H9 (cell line): ENCODE measurements at regions not wholly inside any gene's neighbourhood (a gene's known extent, or its start where the extent isn't known, plus 50 kb on each side); places are given as distances from the start of the nearest gene placed in this dataset.

Experiments used
- DNase-seq: peaks from one replicate; pipeline ENCODE4 v3.0.0-alpha.2; 2017
- H2AFZ ChIP-seq: one replicate; pipeline ENCODE4 v1.6.1; 2013; ENCODE audit warnings: mild to moderate bottlenecking, low read length, control low read depth, moderate library complexity
- H2AK5ac ChIP-seq: 2 replicates; pipeline ENCODE4 v1.6.1; 2013; ENCODE audit warnings: low read length, control low read depth, mixed read lengths; ENCODE audit not compliant: insufficient read length
- H2BK120ac ChIP-seq: one replicate; pipeline ENCODE4 v1.6.1; 2013; ENCODE audit warnings: low read depth, mild to moderate bottlenecking, low read length, control low read depth, inconsistent platforms; ENCODE audit not compliant: poor library complexity, severe bottlenecking
- H2BK12ac ChIP-seq: 2 replicates; pipeline ENCODE4 v1.6.1; 2013; ENCODE audit warnings: low read length, control low read depth, mixed read lengths, low read depth; ENCODE audit not compliant: insufficient read length
- H2BK15ac ChIP-seq: 2 replicates; pipeline ENCODE4 v1.6.1; 2013; ENCODE audit warnings: low read depth, low read length, control low read depth
- H2BK20ac ChIP-seq: one replicate; pipeline ENCODE4 v1.6.1; 2013; ENCODE audit warnings: low read depth, mild to moderate bottlenecking, low read length, control low read depth, inconsistent platforms; ENCODE audit not compliant: poor library complexity, severe bottlenecking
- H2BK5ac ChIP-seq: 2 replicates; pipeline ENCODE4 v1.6.1; 2013; ENCODE audit warnings: low read length, control low read depth, mixed read lengths; ENCODE audit not compliant: insufficient read length
- H3K14ac ChIP-seq: 2 replicates; pipeline ENCODE4 v1.6.1; 2013; ENCODE audit warnings: low read length, control low read depth; ENCODE audit not compliant: insufficient read depth
- H3K18ac ChIP-seq: 2 replicates; pipeline ENCODE4 v1.6.1; 2013; ENCODE audit warnings: low read depth, mild to moderate bottlenecking, mixed read lengths, low read length, control low read depth; ENCODE audit not compliant: insufficient read length
- H3K23ac ChIP-seq: 2 replicates; pipeline ENCODE4 v1.6.1; 2013; ENCODE audit warnings: low read length, control low read depth, mixed read lengths, low read depth; ENCODE audit not compliant: insufficient read length
- H3K23me2 ChIP-seq: 2 replicates; pipeline ENCODE4 v1.6.1; 2013; ENCODE audit warnings: low read depth, mild to moderate bottlenecking, mixed read lengths, low read length, control low read depth; ENCODE audit not compliant: insufficient read length, poor library complexity, severe bottlenecking
- H3K27ac ChIP-seq: 2 replicates; pipeline ENCODE4 v1.5.1; 2013; ENCODE audit warnings: low read length, control low read depth, mixed read lengths, low read depth; ENCODE audit not compliant: insufficient read length
- H3K27me3 ChIP-seq: 2 replicates; pipeline ENCODE4 v1.6.1; 2013; ENCODE audit warnings: low read length, control low read depth, inconsistent platforms; ENCODE audit not compliant: insufficient read depth
- H3K4ac ChIP-seq: 2 replicates; pipeline ENCODE4 v1.6.1; 2013; ENCODE audit warnings: low read depth, mild to moderate bottlenecking, control low read depth, inconsistent platforms, low read length, moderate library complexity
- H3K4me1 ChIP-seq: 2 replicates; pipeline ENCODE4 v1.6.1; 2013; ENCODE audit warnings: low read length, control low read depth, inconsistent platforms; ENCODE audit not compliant: insufficient read depth
- H3K4me2 ChIP-seq: 2 replicates; pipeline ENCODE4 v1.6.1; 2013; ENCODE audit warnings: low read length, control low read depth, mixed read lengths; ENCODE audit not compliant: insufficient read length, insufficient read depth
- H3K56ac ChIP-seq: 2 replicates; pipeline ENCODE4 v1.6.1; 2013; ENCODE audit warnings: low read depth, mild to moderate bottlenecking, mixed read lengths, low read length, control low read depth; ENCODE audit not compliant: insufficient read length
- H3K79me1 ChIP-seq: 2 replicates; pipeline ENCODE4 v1.6.1; 2013; ENCODE audit warnings: low read depth, mild to moderate bottlenecking, moderate library complexity, low read length, control low read depth, inconsistent platforms; ENCODE audit not compliant: insufficient read depth, poor library complexity, severe bottlenecking
- H3K79me2 ChIP-seq: 2 replicates; pipeline ENCODE4 v1.6.1; 2013; ENCODE audit warnings: low read length, control low read depth, inconsistent platforms; ENCODE audit not compliant: insufficient read depth
- H3K9ac ChIP-seq: 2 replicates; pipeline ENCODE4 v1.6.1; 2013; ENCODE audit warnings: low read length, control low read depth, mixed read lengths; ENCODE audit not compliant: insufficient read length; ENCODE audit errors: extremely low read depth
- H3K9me3 ChIP-seq: one replicate; pipeline ENCODE4 v1.6.1; 2013; ENCODE audit warnings: low read depth, low read length, inconsistent platforms; ENCODE audit not compliant: control insufficient read depth
- H3T11ph ChIP-seq: one replicate; pipeline ENCODE4 v1.6.1; 2013; ENCODE audit warnings: mild to moderate bottlenecking, low read length, control low read depth, inconsistent platforms
- H4K20me1 ChIP-seq: one replicate; pipeline ENCODE4 v1.6.1; 2013; ENCODE audit not compliant: control insufficient read depth, insufficient read length, insufficient read depth
- H4K5ac ChIP-seq: 2 replicates; pipeline ENCODE4 v1.6.1; 2013; ENCODE audit warnings: low read depth, mild to moderate bottlenecking, mixed read lengths, low read length, control low read depth; ENCODE audit not compliant: insufficient read length
- H4K8ac ChIP-seq: replicated peaks from 2 replicates; pipeline ENCODE4 v1.6.1; 2013; ENCODE audit warnings: low read length, control low read depth, mixed read lengths, low read depth; ENCODE audit not compliant: insufficient read length
- H4K91ac ChIP-seq: 2 replicates; pipeline ENCODE4 v1.6.1; 2013; ENCODE audit warnings: low read depth, mild to moderate bottlenecking, moderate library complexity, mixed read lengths, low read length, control low read depth; ENCODE audit not compliant: insufficient read length
- H3K27ac Mint-ChIP-seq, 3 experiments: 2 replicates in 2 of 3; 3 replicates in 1 of 3; pipeline ENCODE4 v1.8.0; 2020 to 2021; ENCODE audit warnings: mixed read lengths in 3 of 3, mild to moderate bottlenecking in 1 of 3, moderate library complexity in 1 of 3
- H3K27me3 Mint-ChIP-seq: 2 replicates; pipeline ENCODE4 v1.8.0; 2021; ENCODE audit warnings: low read depth, mild to moderate bottlenecking, moderate library complexity, mixed read lengths
- H3K36me3 Mint-ChIP-seq, 3 experiments: 2 replicates in 2 of 3; 3 replicates in 1 of 3; pipeline ENCODE4 v1.8.0; 2020 to 2021; ENCODE audit warnings: low read depth in 3 of 3, mixed read lengths in 3 of 3; ENCODE audit not compliant: insufficient read depth in 1 of 3
- H3K4me1 Mint-ChIP-seq, 2 experiments: 2 replicates each; pipeline ENCODE4 v1.8.0; 2020; ENCODE audit warnings: mixed read lengths in 2 of 2
- H3K4me3 Mint-ChIP-seq, 2 experiments: 2 replicates in 1 of 2; 3 replicates in 1 of 2; pipeline ENCODE4 v1.8.0; 2020 to 2021; ENCODE audit warnings: mild to moderate bottlenecking in 2 of 2, mixed read lengths in 2 of 2, moderate library complexity in 1 of 2
- H3K9me3 Mint-ChIP-seq, 2 experiments: 2 replicates in 1 of 2; 3 replicates in 1 of 2; pipeline ENCODE4 v1.8.0; 2020; ENCODE audit warnings: mild to moderate bottlenecking in 2 of 2, mixed read lengths in 2 of 2, moderate library complexity in 1 of 2
- WGBS: extraction: QIAGEN DNeasy Blood & Tissue Kit; methylation state at CpG from one replicate; pipeline ENCODE4 v1.1.7; 2013; ENCODE audit warnings: missing lambda C conversion rate, low lambda C conversion rate, mixed read lengths; ENCODE audit not compliant: insufficient read length; ENCODE audit errors: extremely low coverage; 5-methylcytosine and 5-hydroxymethylcytosine counted together
- TF ChIP-seq, protein P1 (sequence below): fragments of 200-600 bp; sonication (generic); conservative IDR thresholded peaks from 3 replicates; pipeline ENCODE4 v1.8.0; 2021; ENCODE audit warnings: antibody characterized with exemption, mild to moderate bottlenecking

DNA sequence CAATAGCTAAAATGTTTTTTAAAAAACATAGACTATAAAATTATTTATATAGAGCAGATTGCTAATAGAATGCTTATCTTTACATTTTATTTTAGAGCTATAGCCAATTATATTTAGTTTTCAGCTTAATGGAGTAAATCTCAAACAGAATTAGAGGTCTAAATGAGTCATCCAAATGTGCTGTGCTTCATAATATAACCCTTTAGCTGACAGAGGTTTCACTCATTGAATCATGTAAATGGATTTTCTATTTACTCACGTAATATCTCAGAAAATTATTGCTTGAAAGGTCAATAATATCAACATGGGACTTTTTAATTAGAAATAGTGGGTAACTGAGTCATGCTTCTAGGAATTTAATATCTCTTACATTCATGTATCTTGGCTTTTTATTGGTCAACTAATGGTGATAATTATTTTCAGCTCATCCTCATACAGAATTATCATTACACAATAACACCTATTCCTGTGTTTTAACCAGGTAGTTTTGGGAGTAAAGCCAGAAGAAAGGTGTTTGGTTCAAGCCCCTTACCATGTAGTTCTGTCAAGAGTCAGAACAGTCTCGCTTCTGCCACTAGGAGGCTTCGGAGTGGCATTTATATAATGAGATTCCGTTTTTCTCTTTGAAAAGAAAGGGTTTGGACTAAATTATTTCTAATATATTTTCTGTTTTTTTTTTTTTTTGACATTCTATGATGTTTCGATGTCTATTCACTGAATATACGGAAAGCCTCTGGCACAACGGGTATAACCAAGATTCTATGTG, 217.6 kb downstream of the CDH7 start:
- no peak overlapping the region for H4K5ac ChIP-seq
- no peak overlapping the region for H3K4me3 Mint-ChIP-seq
- no peaks in the 10 kb centered on the region for H3K27me3 ChIP-seq
- H3K56ac ChIP-seq: no peak overlapping the region
- TF ChIP-seq, protein P1, sequence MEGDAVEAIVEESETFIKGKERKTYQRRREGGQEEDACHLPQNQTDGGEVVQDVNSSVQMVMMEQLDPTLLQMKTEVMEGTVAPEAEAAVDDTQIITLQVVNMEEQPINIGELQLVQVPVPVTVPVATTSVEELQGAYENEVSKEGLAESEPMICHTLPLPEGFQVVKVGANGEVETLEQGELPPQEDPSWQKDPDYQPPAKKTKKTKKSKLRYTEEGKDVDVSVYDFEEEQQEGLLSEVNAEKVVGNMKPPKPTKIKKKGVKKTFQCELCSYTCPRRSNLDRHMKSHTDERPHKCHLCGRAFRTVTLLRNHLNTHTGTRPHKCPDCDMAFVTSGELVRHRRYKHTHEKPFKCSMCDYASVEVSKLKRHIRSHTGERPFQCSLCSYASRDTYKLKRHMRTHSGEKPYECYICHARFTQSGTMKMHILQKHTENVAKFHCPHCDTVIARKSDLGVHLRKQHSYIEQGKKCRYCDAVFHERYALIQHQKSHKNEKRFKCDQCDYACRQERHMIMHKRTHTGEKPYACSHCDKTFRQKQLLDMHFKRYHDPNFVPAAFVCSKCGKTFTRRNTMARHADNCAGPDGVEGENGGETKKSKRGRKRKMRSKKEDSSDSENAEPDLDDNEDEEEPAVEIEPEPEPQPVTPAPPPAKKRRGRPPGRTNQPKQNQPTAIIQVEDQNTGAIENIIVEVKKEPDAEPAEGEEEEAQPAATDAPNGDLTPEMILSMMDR: peak; percentile 76
- H2BK20ac ChIP-seq: no peak overlapping the region
- DNase-seq: no peak
- H3K27ac ChIP-seq: no peak overlapping the region
- no peak overlapping the region for H3K23ac ChIP-seq
- no peak overlapping the region for H2BK15ac ChIP-seq
- no peak overlapping the region for H2AFZ ChIP-seq
- H3K9ac ChIP-seq: no peak overlapping the region
- no peaks in the 10 kb centered on the region for H4K20me1 ChIP-seq
- WGBS: no CpG with 5 or more reads among the region's 7 CpGs
- H2AK5ac ChIP-seq: no peak overlapping the region
- H3T11ph ChIP-seq: no peak overlapping the region
- H2BK120ac ChIP-seq: no peak overlapping the region
- no peaks in the 10 kb centered on the region for H3K27me3 Mint-ChIP-seq
- H3K18ac ChIP-seq: no peak overlapping the region
- H3K79me2 ChIP-seq: no peaks in the 10 kb centered on the region
- H4K91ac ChIP-seq: no peak overlapping the region
- H3K9me3 Mint-ChIP-seq: no peaks in the 10 kb centered on the region
- H2BK12ac ChIP-seq: no peak overlapping the region
- no peak overlapping the region for H4K8ac ChIP-seq
- no peak overlapping the region for H2BK5ac ChIP-seq
- no peaks in the 10 kb centered on the region for H3K9me3 ChIP-seq
- H3K79me1 ChIP-seq: no peaks in the 10 kb centered on the region
- H3K4ac ChIP-seq: no peak overlapping the region
- no peak overlapping the region for H3K27ac Mint-ChIP-seq
- H3K4me1 ChIP-seq: no peaks in the 10 kb centered on the region
- H3K14ac ChIP-seq: no peak overlapping the region
- no peak overlapping the region for H3K4me2 ChIP-seq
- no peaks in the 10 kb centered on the region for H3K36me3 Mint-ChIP-seq
- no peaks in the 10 kb centered on the region for H3K23me2 ChIP-seq
- H3K4me1 Mint-ChIP-seq: 0 out of 4 replicates have a peak, but pooled peaks cover 0 to 2% of the 10 kb centered on the region in 2 experiments
